ENCODE measurements at regions not wholly inside any gene's neighbourhood (a gene's known extent, or its start where the extent isn't known, plus 50 kb on each side); places are given as distances from the start of the nearest gene placed in this dataset.

- Histone ChIP-seq H3K4me3 (replicated peaks; ENCODE audit: low read depth, low read length) (no peak overlapping the region), H3K36me3 (ENCODE audit: control insufficient read depth, insufficient read depth, low read length) (no peaks in the 10 kb centered on the region), H3K27me3 (replicated peaks; ENCODE audit: control insufficient read depth, insufficient read depth, low read length) (no peaks in the 10 kb centered on the region)
- no peak for TF ChIP-seq CTCF (IDR thresholded peaks at IDR 0.05; ENCODE audit: insufficient read depth, low read length, poor library complexity, severe bottlenecking)
- no peak for DNase-seq (ENCODE audit: extremely low read depth, insufficient read length)
Observed at GRCh38 chr18:55093295-55093694, 134.0 kb upstream of the CCDC68 start.

GRCh38 chr18:55092166-55092565 lies 132.9 kb upstream of the CCDC68 start:
- no peak for TF ChIP-seq CTCF (IDR thresholded peaks at IDR 0.05; ENCODE audit: insufficient read depth, low read length, poor library complexity, severe bottlenecking)
- Histone ChIP-seq H3K27me3 (replicated peaks; ENCODE audit: control insufficient read depth, insufficient read depth, low read length) (no peaks in the 10 kb centered on the region), H3K36me3 (ENCODE audit: control insufficient read depth, insufficient read depth, low read length) (no peaks in the 10 kb centered on the region), H3K4me3 (replicated peaks; ENCODE audit: low read depth, low read length) (no peak overlapping the region)
- no peak for DNase-seq (ENCODE audit: extremely low read depth, insufficient read length)

- no peak for TF ChIP-seq CTCF (IDR thresholded peaks at IDR 0.05; ENCODE audit: insufficient read depth, low read length, poor library complexity, severe bottlenecking)
- DNase-seq (ENCODE audit: extremely low read depth, insufficient read length), result no peak
- Histone ChIP-seq H3K36me3 (ENCODE audit: control insufficient read depth, insufficient read depth, low read length) (no peaks in the 10 kb centered on the region), H3K4me3 (replicated peaks; ENCODE audit: low read depth, low read length) (no peak overlapping the region), H3K27me3 (replicated peaks; ENCODE audit: control insufficient read depth, insufficient read depth, low read length) (no peaks in the 10 kb centered on the region)
Observed at GRCh38 chr18:55090564-55091188, 131.4 kb upstream of the CCDC68 start.

GRCh38 chr18:55089610-55090009 lies 130.3 kb upstream of the CCDC68 start:
- no peaks in the 10 kb centered on the region for H3K27me3 ChIP-seq (replicated peaks; ENCODE audit: control insufficient read depth, insufficient read depth, low read length)
- H3K36me3 ChIP-seq (ENCODE audit: control insufficient read depth, insufficient read depth, low read length), result no peaks in the 10 kb centered on the region
- H3K4me3 ChIP-seq (replicated peaks; ENCODE audit: low read depth, low read length), result no peak overlapping the region
- no peak for DNase-seq (ENCODE audit: extremely low read depth, insufficient read length)
- no peak for TF ChIP-seq CTCF (IDR thresholded peaks at IDR 0.05; ENCODE audit: insufficient read depth, low read length, poor library complexity, severe bottlenecking)

- Histone ChIP-seq H3K27me3 (replicated peaks; ENCODE audit: control insufficient read depth, insufficient read depth, low read length) (no peaks in the 10 kb centered on the region), H3K36me3 (ENCODE audit: control insufficient read depth, insufficient read depth, low read length) (no peaks in the 10 kb centered on the region), H3K4me3 (replicated peaks; ENCODE audit: low read depth, low read length) (no peak overlapping the region)
- no peak for DNase-seq (ENCODE audit: extremely low read depth, insufficient read length)
- no peak for TF ChIP-seq CTCF (IDR thresholded peaks at IDR 0.05; ENCODE audit: insufficient read depth, low read length, poor library complexity, severe bottlenecking)
Observed at GRCh38 chr18:55088561-55088960, 129.3 kb upstream of the CCDC68 start.

- Histone ChIP-seq H3K27me3 (replicated peaks; ENCODE audit: control insufficient read depth, insufficient read depth, low read length) (no peaks in the 10 kb centered on the region), H3K36me3 (ENCODE audit: control insufficient read depth, insufficient read depth, low read length) (no peaks in the 10 kb centered on the region), H3K4me3 (replicated peaks; ENCODE audit: low read depth, low read length) (no peak overlapping the region)
- no peak for DNase-seq (ENCODE audit: extremely low read depth, insufficient read length)
- TF ChIP-seq CTCF (IDR thresholded peaks at IDR 0.05; ENCODE audit: insufficient read depth, low read length, poor library complexity, severe bottlenecking), result no peak
Observed at GRCh38 chr18:55088000-55088401, 128.7 kb upstream of the CCDC68 start.
